ENCODE measurements at regions not wholly inside any gene's neighbourhood (a gene's known extent, or its start where the extent isn't known, plus 50 kb on each side); places are given as distances from the start of the nearest gene placed in this dataset.

- no peak overlapping the region for H3K4me3 ChIP-seq (ENCODE audit: low read depth, poor library complexity, severe bottlenecking)
- no peak for DNase-seq (ENCODE audit: low spot score in 2 of 2)
- WGBS, 2 donors = 38 to 43% methylated on average over 2 of the region's 2 CpGs
- intact Hi-C loops (cut with DNase I; ENCODE audit: low total_unique reads) = no loop called here
- no peak for TF ChIP-seq POLR2A (IDR thresholded peaks at IDR 0.05)
- no peak for TF ChIP-seq CTCF (IDR thresholded peaks at IDR 0.05)
Measured at GRCh38 chrX:116378961-116379360, 57.4 kb upstream of the SLC6A14 start.

- DNase-seq (ENCODE audit: low spot score in 2 of 2) = peak; percentile 30 to 85
- intact Hi-C loops (cut with DNase I; ENCODE audit: low total_unique reads) = no loop called here
- no peak overlapping the region for H3K4me3 ChIP-seq (ENCODE audit: low read depth, poor library complexity, severe bottlenecking)
- WGBS, 2 donors = 33 to 39% methylated on average over 4 of the region's 4 CpGs
- TF ChIP-seq POLR2A (IDR thresholded peaks at IDR 0.05) = no peak
- no peak for TF ChIP-seq CTCF (IDR thresholded peaks at IDR 0.05)
Measured at GRCh38 chrX:116379854-116380253, 56.6 kb upstream of the SLC6A14 start.

GRCh38 chrX:116384406-116384954 is 51.9 kb upstream of the SLC6A14 start:
- intact Hi-C loops (cut with DNase I; ENCODE audit: low total_unique reads) = no loop called here
- WGBS, 2 donors = 47 to 50% methylated on average over 3 of the region's 3 CpGs
- DNase-seq (ENCODE audit: low spot score in 2 of 2) = no peak
- TF ChIP-seq CTCF (IDR thresholded peaks at IDR 0.05) (no peak), POLR2A (IDR thresholded peaks at IDR 0.05) (no peak)
- H3K4me3 ChIP-seq (ENCODE audit: low read depth, poor library complexity, severe bottlenecking) = no peak overlapping the region

All from lower leg skin (tissue), 4 donors.